DOHH2 (cell line): ENCODE measurements at regions not wholly inside any gene's neighbourhood (a gene's known extent, or its start where the extent isn't known, plus 50 kb on each side); places are given as distances from the start of the nearest gene placed in this dataset.

ENCODE experiments used
- CTCF ChIP-seq: fragments of 200-600 bp; sonication (generic); IDR thresholded peaks from one replicate; pipeline ENCODE4 v1.5.1; 2014; ENCODE audit warnings: antibody characterized with exemption, mild to moderate bottlenecking, low read depth, low read length; ENCODE audit not compliant: poor library complexity, severe bottlenecking
- EZH2phosphoT487 ChIP-seq: fragments of 200-600 bp; sonication (generic); IDR thresholded peaks from 2 replicates; pipeline ENCODE4 v1.6.1; 2017; ENCODE audit warnings: borderline replicate concordance, mild to moderate bottlenecking, antibody characterized with exemption, low read length, moderate library complexity, mixed read lengths

DNA sequence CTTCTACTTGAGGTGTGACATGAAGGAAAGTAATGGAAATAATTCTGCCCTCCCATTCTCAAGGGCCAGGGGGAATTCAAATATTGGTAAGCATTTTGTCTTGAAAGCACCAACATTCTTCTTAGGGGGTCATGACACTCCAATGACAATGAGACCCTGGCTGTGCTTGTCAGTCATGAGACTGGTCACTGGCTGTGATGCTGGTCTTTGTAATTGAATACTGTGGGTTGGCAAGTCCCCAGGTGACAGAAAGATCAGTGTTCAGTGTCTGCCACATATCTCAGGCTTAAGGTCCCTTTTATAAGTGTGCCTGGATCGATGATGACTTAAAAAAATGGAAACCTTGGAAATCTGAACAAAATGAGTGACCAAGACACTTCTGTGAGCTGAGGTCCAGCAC lies 151.4 kb downstream of the SNRPN start:
- TF ChIP-seq CTCF = no peak
- TF ChIP-seq EZH2phosphoT487 = no peak
